Breast epithelium (tissue), 3 donors: ENCODE measurements at regions not wholly inside any gene's neighbourhood (a gene's known extent, or its start where the extent isn't known, plus 50 kb on each side); places are given as distances from the start of the nearest gene placed in this dataset.

Experiments used
- POLR2AphosphoS5 ChIP-seq, 3 donors: sonication (generic); formaldehyde crosslinking; IDR thresholded peaks; one replicate each; pipeline ENCODE4 v1.6.1; 2017; ENCODE audit warnings: antibody characterized with exemption in 3 of 3
- TF ChIP-seq, protein P1 (sequence below), 3 donors: fragments of 450-650 bp; IDR thresholded peaks; one replicate each; pipeline ENCODE4 v1.5.1; 2016 to 2017; ENCODE audit warnings: antibody characterized with exemption in 3 of 3, mild to moderate bottlenecking in 3 of 3, moderate library complexity in 3 of 3

- TF ChIP-seq, protein P1, sequence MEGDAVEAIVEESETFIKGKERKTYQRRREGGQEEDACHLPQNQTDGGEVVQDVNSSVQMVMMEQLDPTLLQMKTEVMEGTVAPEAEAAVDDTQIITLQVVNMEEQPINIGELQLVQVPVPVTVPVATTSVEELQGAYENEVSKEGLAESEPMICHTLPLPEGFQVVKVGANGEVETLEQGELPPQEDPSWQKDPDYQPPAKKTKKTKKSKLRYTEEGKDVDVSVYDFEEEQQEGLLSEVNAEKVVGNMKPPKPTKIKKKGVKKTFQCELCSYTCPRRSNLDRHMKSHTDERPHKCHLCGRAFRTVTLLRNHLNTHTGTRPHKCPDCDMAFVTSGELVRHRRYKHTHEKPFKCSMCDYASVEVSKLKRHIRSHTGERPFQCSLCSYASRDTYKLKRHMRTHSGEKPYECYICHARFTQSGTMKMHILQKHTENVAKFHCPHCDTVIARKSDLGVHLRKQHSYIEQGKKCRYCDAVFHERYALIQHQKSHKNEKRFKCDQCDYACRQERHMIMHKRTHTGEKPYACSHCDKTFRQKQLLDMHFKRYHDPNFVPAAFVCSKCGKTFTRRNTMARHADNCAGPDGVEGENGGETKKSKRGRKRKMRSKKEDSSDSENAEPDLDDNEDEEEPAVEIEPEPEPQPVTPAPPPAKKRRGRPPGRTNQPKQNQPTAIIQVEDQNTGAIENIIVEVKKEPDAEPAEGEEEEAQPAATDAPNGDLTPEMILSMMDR (IDR thresholded peaks at IDR 0.05) = no peak
- TF ChIP-seq POLR2AphosphoS5 (IDR thresholded peaks at IDR 0.05) = no peak
Observed at GRCh38 chr4:83929550-83929949, 393.6 kb downstream of the GPAT3 start.
